HEK293T (cell line): ENCODE measurements at regions not wholly inside any gene's neighbourhood (a gene's known extent, or its start where the extent isn't known, plus 50 kb on each side); places are given as distances from the start of the nearest gene placed in this dataset.

Experiments used
- CTCF ChIA-PET: fragments of 350-600 bp; formaldehyde crosslinking; extraction: SDS; loops from one replicate; lab custom pipeline; 2021; ENCODE audit warnings: antibody characterized with exemption, inconsistent platforms; lab: Yijun Ruan, JAX
- POLR2A ChIA-PET: fragments of 350-600 bp; formaldehyde crosslinking; extraction: SDS; loops from one replicate; lab custom pipeline; 2020; ENCODE audit warnings: antibody characterized with exemption, inconsistent platforms; lab: Yijun Ruan, JAX
- DNase-seq: peaks from one replicate; pipeline ENCODE4 v3.0.0; 2012; ENCODE audit warnings: mixed read lengths; ENCODE audit errors: extremely low spot score
- ARNT ChIP-seq: fragments of 450-650 bp; IDR thresholded peaks from 2 replicates; pipeline ENCODE4 v1.6.1; 2017; ENCODE audit warnings: mild to moderate bottlenecking
- BHLHE40 ChIP-seq: fragments of 450-650 bp; IDR thresholded peaks from 2 replicates; pipeline ENCODE4 v1.6.1; 2016; ENCODE audit warnings: mild to moderate bottlenecking, moderate library complexity, borderline replicate concordance
- CTBP1 ChIP-seq: fragments of 450-650 bp; IDR thresholded peaks from 2 replicates; pipeline ENCODE4 v1.6.1; 2016; ENCODE audit warnings: borderline replicate concordance
- ELF4 ChIP-seq: fragments of 450-650 bp; IDR thresholded peaks from 2 replicates; pipeline ENCODE4 v1.6.1; 2017; ENCODE audit warnings: antibody characterized with exemption
- FOXA1 ChIP-seq: fragments of 450-650 bp; IDR thresholded peaks from 2 replicates; pipeline ENCODE4 v1.6.1; 2016; ENCODE audit warnings: mild to moderate bottlenecking
- FOXK2 ChIP-seq: fragments of 450-650 bp; IDR thresholded peaks from 2 replicates; pipeline ENCODE4 v1.6.1; 2016; ENCODE audit warnings: mild to moderate bottlenecking
- FOXM1 ChIP-seq: fragments of 450-650 bp; IDR thresholded peaks from 2 replicates; pipeline ENCODE4 v1.6.1; 2017; ENCODE audit warnings: mild to moderate bottlenecking, borderline replicate concordance
- HDGF ChIP-seq: fragments of 450-650 bp; IDR thresholded peaks from 2 replicates; pipeline ENCODE4 v1.6.1; 2017; ENCODE audit warnings: antibody characterized with exemption, borderline replicate concordance
- L3MBTL2 ChIP-seq: fragments of 450-650 bp; conservative IDR thresholded peaks from 2 replicates; pipeline ENCODE4 v1.6.1; 2016; ENCODE audit warnings: mild to moderate bottlenecking
- LEF1 ChIP-seq: fragments of 450-650 bp; IDR thresholded peaks from 2 replicates; pipeline ENCODE4 v1.6.1; 2017; ENCODE audit warnings: mild to moderate bottlenecking, borderline replicate concordance
- NFRKB ChIP-seq: fragments of 450-650 bp; IDR thresholded peaks from 2 replicates; pipeline ENCODE4 v1.6.1; 2016; ENCODE audit warnings: mild to moderate bottlenecking, moderate library complexity
- PKNOX1 ChIP-seq: fragments of 450-650 bp; IDR thresholded peaks from 2 replicates; pipeline ENCODE4 v1.6.1; 2016
- SP1 ChIP-seq: fragments of 450-650 bp; IDR thresholded peaks from 2 replicates; pipeline ENCODE4 v1.6.1; 2017
- SUZ12 ChIP-seq: fragments of 450-650 bp; IDR thresholded peaks from 2 replicates; pipeline ENCODE4 v1.6.1; 2016; ENCODE audit warnings: mild to moderate bottlenecking
- TARDBP ChIP-seq: fragments of 450-650 bp; IDR thresholded peaks from 2 replicates; pipeline ENCODE4 v1.6.1; 2016
- ZNF384 ChIP-seq: fragments of 450-650 bp; IDR thresholded peaks from 2 replicates; pipeline ENCODE4 v1.6.1; 2016

- DNase-seq = no peak
- TF ChIP-seq ARNT (no peak), SP1 (no peak)
- ChIA-PET POLR2A (no interaction called here), CTCF (no interaction called here)
Measured at GRCh38 chr3:106755336-106755735, 621.9 kb upstream of the CCDC54 start.

GRCh38 chr3:106756901-106757300 is 620.3 kb upstream of the CCDC54 start:
- no peak for TF ChIP-seq FOXA1
- no peak for TF ChIP-seq LEF1
- TF ChIP-seq ELF4 = no peak
- no peak for TF ChIP-seq ARNT
- no peak for TF ChIP-seq BHLHE40
- no peak for DNase-seq
- POLR2A ChIA-PET = no interaction called here
- CTCF ChIA-PET = no interaction called here

GRCh38 chr3:106758459-106758858 is 618.8 kb upstream of the CCDC54 start:
- ChIA-PET POLR2A (no interaction called here), CTCF (no interaction called here)
- TF ChIP-seq HDGF (no peak), ARNT (no peak), SP1 (no peak), BHLHE40 (no peak), NFRKB (no peak), FOXM1 (no peak), ZNF384 (no peak), CTBP1 (no peak), ELF4 (no peak), LEF1 (no peak), L3MBTL2 (no peak), PKNOX1 (no peak), SUZ12 (no peak), FOXK2 (no peak), FOXA1 (no peak)
- no peak for DNase-seq

GRCh38 chr3:106759731-106760130 is 617.5 kb upstream of the CCDC54 start:
- no peak for DNase-seq
- CTCF ChIA-PET = no interaction called here
- TF ChIP-seq NFRKB (no peak), ELF4 (no peak), CTBP1 (no peak), LEF1 (no peak), HDGF (no peak), PKNOX1 (no peak), ARNT (no peak), FOXM1 (no peak)
- POLR2A ChIA-PET = no interaction called here

GRCh38 chr3:106765342-106765741 is 611.9 kb upstream of the CCDC54 start:
- no peak for TF ChIP-seq NFRKB
- TF ChIP-seq HDGF = no peak
- no peak for TF ChIP-seq ARNT
- no peak for TF ChIP-seq TARDBP
- no peak for TF ChIP-seq ELF4
- TF ChIP-seq L3MBTL2 = no peak
- TF ChIP-seq FOXM1 = no peak
- TF ChIP-seq FOXK2 = no peak
- TF ChIP-seq LEF1 = no peak
- no peak for TF ChIP-seq SP1
- no peak for TF ChIP-seq ZNF384
- TF ChIP-seq PKNOX1 = no peak
- no peak for TF ChIP-seq FOXA1
- TF ChIP-seq SUZ12 = no peak
- no peak for TF ChIP-seq CTBP1
- TF ChIP-seq BHLHE40 = no peak
- CTCF ChIA-PET = no interaction called here
- POLR2A ChIA-PET = no interaction called here
- no peak for DNase-seq

GRCh38 chr3:106768941-106769480 is 608.2 kb upstream of the CCDC54 start:
- POLR2A ChIA-PET = no interaction called here
- CTCF ChIA-PET = no interaction called here
- TF ChIP-seq CTBP1 (no peak), LEF1 (no peak), FOXA1 (no peak), PKNOX1 (no peak), ELF4 (no peak), FOXM1 (no peak)
- no peak for DNase-seq

- POLR2A ChIA-PET = no interaction called here
- CTCF ChIA-PET = no interaction called here
- TF ChIP-seq PKNOX1 (no peak), FOXM1 (no peak), FOXK2 (no peak), ARNT (no peak), ZNF384 (no peak), CTBP1 (no peak), ELF4 (no peak), FOXA1 (no peak), TARDBP (no peak), L3MBTL2 (no peak), SP1 (no peak), NFRKB (no peak), BHLHE40 (no peak)
- no peak for DNase-seq
Measured at GRCh38 chr3:106773795-106774194, 603.4 kb upstream of the CCDC54 start.
